Mesenchymal stem cell (in vitro differentiated cells and primary cell): ENCODE measurements at regions not wholly inside any gene's neighbourhood (a gene's known extent, or its start where the extent isn't known, plus 50 kb on each side); places are given as distances from the start of the nearest gene placed in this dataset.

Experiments
- DNase-seq: peaks from one replicate; pipeline ENCODE4 v3.0.0-alpha.2; 2013
- H2AFZ ChIP-seq: one replicate; pipeline ENCODE4 v1.6.1; 2013; ENCODE audit warnings: low read depth, mild to moderate bottlenecking, control low read depth, inconsistent platforms, low read length, moderate library complexity
- H2AK5ac ChIP-seq: 2 replicates; pipeline ENCODE4 v1.6.1; 2013; ENCODE audit warnings: low read length, moderate library complexity, mild to moderate bottlenecking, inconsistent platforms; ENCODE audit not compliant: severe bottlenecking
- H2BK120ac ChIP-seq: one replicate; pipeline ENCODE4 v1.6.1; 2013; ENCODE audit warnings: low read depth, mild to moderate bottlenecking, inconsistent platforms, low read length, moderate library complexity
- H2BK12ac ChIP-seq, 2 experiments: one replicate each; pipeline ENCODE4 v1.6.1; 2013; ENCODE audit warnings: inconsistent platforms in 2 of 2, low read length in 2 of 2, mild to moderate bottlenecking in 2 of 2, moderate library complexity in 2 of 2, control low read depth in 1 of 2
- H2BK15ac ChIP-seq: one replicate; pipeline ENCODE4 v1.6.1; 2013; ENCODE audit warnings: mild to moderate bottlenecking, low read depth, inconsistent platforms; ENCODE audit not compliant: poor library complexity, severe bottlenecking
- H2BK5ac ChIP-seq: 2 replicates; pipeline ENCODE4 v1.6.1; 2013; ENCODE audit warnings: low read depth, mild to moderate bottlenecking, low read length, control low read depth, inconsistent platforms; ENCODE audit not compliant: poor library complexity, severe bottlenecking
- H3K14ac ChIP-seq, 2 experiments: one replicate each; pipeline ENCODE4 v1.6.1; 2013; ENCODE audit warnings: inconsistent platforms in 2 of 2, low read length in 2 of 2, control low read depth in 1 of 2, mild to moderate bottlenecking in 1 of 2, moderate library complexity in 1 of 2
- H3K18ac ChIP-seq, 2 experiments: one replicate each; pipeline ENCODE4 v1.6.1; 2013; ENCODE audit warnings: inconsistent platforms in 2 of 2, low read length in 2 of 2, control low read depth in 1 of 2, low read depth in 1 of 2, mild to moderate bottlenecking in 1 of 2
- H3K23ac ChIP-seq, 2 experiments: one replicate each; pipeline ENCODE4 v1.6.1; 2013; ENCODE audit warnings: inconsistent platforms in 2 of 2, low read length in 2 of 2, mild to moderate bottlenecking in 2 of 2, moderate library complexity in 2 of 2, control low read depth in 1 of 2
- H3K27ac ChIP-seq: 2 replicates; pipeline ENCODE4 v1.5.1; 2013; ENCODE audit warnings: mild to moderate bottlenecking, moderate library complexity, low read length, control low read depth, inconsistent platforms; ENCODE audit not compliant: poor library complexity, severe bottlenecking
- H3K27me3 ChIP-seq, 2 experiments: 2 replicates each; pipeline versions ENCODE4 v1.6.1 to v1.7.0; 2013; ENCODE audit warnings: low read length in 2 of 2, mild to moderate bottlenecking in 2 of 2, moderate library complexity in 2 of 2, control low read depth in 1 of 2, inconsistent platforms in 1 of 2; ENCODE audit not compliant: control insufficient read depth in 1 of 2, insufficient read depth in 1 of 2
- H3K36me3 ChIP-seq, 2 experiments: 2 replicates each; pipeline versions ENCODE4 v1.6.1 to v1.7.0; 2013; ENCODE audit warnings: low read length in 2 of 2, control low read depth in 1 of 2, inconsistent platforms in 1 of 2, low read depth in 1 of 2, mild to moderate bottlenecking in 1 of 2; ENCODE audit not compliant: insufficient read depth in 2 of 2, control insufficient read depth in 1 of 2
- H3K4ac ChIP-seq, 2 experiments: one replicate each; pipeline ENCODE4 v1.6.1; 2013; ENCODE audit warnings: inconsistent platforms in 2 of 2, low read length in 2 of 2, mild to moderate bottlenecking in 2 of 2, moderate library complexity in 2 of 2, control low read depth in 1 of 2, low read depth in 1 of 2
- H3K4me1 ChIP-seq: 2 replicates; pipeline ENCODE4 v1.6.1; 2013; ENCODE audit warnings: low read depth, low read length, control low read depth; ENCODE audit not compliant: control insufficient read depth, insufficient read depth
- H3K4me2 ChIP-seq: 2 replicates; pipeline ENCODE4 v1.6.1; 2013; ENCODE audit warnings: low read length, mild to moderate bottlenecking, inconsistent platforms; ENCODE audit not compliant: poor library complexity, severe bottlenecking
- H3K4me3 ChIP-seq, 2 experiments: 2 replicates each; pipeline versions ENCODE4 v1.5.1 to v1.7.0; 2013; ENCODE audit warnings: low read length in 2 of 2, mild to moderate bottlenecking in 2 of 2, control low read depth in 1 of 2, low read depth in 1 of 2; ENCODE audit not compliant: insufficient read depth in 1 of 2
- H3K79me1 ChIP-seq: replicated peaks from 2 replicates; pipeline ENCODE4 v1.6.1; 2013; ENCODE audit warnings: mild to moderate bottlenecking, control low read depth, low read length, inconsistent platforms; ENCODE audit not compliant: poor library complexity, severe bottlenecking
- H3K9ac ChIP-seq: 2 replicates; pipeline ENCODE4 v1.7.0; 2013; ENCODE audit warnings: mild to moderate bottlenecking, low read length, moderate library complexity
- H3K9me3 ChIP-seq: 2 replicates; pipeline ENCODE4 v1.7.0; 2013; ENCODE audit warnings: mild to moderate bottlenecking, low read length; ENCODE audit not compliant: control insufficient read depth
- H4K8ac ChIP-seq: one replicate; pipeline ENCODE4 v1.6.1; 2013; ENCODE audit warnings: inconsistent platforms, mild to moderate bottlenecking, low read length, moderate library complexity
- H4K91ac ChIP-seq: one replicate; pipeline ENCODE4 v1.6.1; 2013; ENCODE audit warnings: mild to moderate bottlenecking, low read length, inconsistent platforms
- WGBS: methylation state at CpG from one replicate; pipeline ENCODE4 v1.1.7; 2013; ENCODE audit warnings: mixed read lengths; 5-methylcytosine and 5-hydroxymethylcytosine counted together

- Histone ChIP-seq H3K4me3 (no peak overlapping the region), H2BK5ac (no peak overlapping the region), H3K27me3 (peaks cover 0 to 44% of the 10 kb centered on the region in 2 experiments), H3K14ac (no peak overlapping the region), H2BK12ac (no peak overlapping the region), H4K91ac (no peak overlapping the region), H3K9me3 (no peaks in the 10 kb centered on the region), H3K4ac (no peak overlapping the region), H3K79me1 (no peaks in the 10 kb centered on the region), H3K18ac (no peak overlapping the region), H3K27ac (no peak overlapping the region), H2BK15ac (no peak overlapping the region), H4K8ac (no peak overlapping the region), H3K9ac (no peak overlapping the region), H2AFZ (no peak overlapping the region), H3K4me1 (no peaks in the 10 kb centered on the region), H2BK120ac (no peak overlapping the region), H3K4me2 (no peak overlapping the region), H2AK5ac (no peak overlapping the region), H3K36me3 (no peaks in the 10 kb centered on the region), H3K23ac (no peak overlapping the region)
- no peak for DNase-seq
- WGBS, result 77% methylated on average over 10 of the region's 10 CpGs
Observed at GRCh38 chr1:17952506-17952905, 155.1 kb upstream of the IGSF21 start.

- H2AFZ ChIP-seq, result no peak overlapping the region
Observed at GRCh38 chr1:17953921-17954320, 153.7 kb upstream of the IGSF21 start.

GRCh38 chr1:17955302-17956285, 152.0 kb upstream of the IGSF21 start:
- no peak overlapping the region for H2AK5ac ChIP-seq
- no peak for DNase-seq
- no peaks in the 10 kb centered on the region for H3K36me3 ChIP-seq
- no peak overlapping the region for H3K4me3 ChIP-seq
- no peak overlapping the region for H3K4me2 ChIP-seq
- H2AFZ ChIP-seq, result no peak overlapping the region
- no peak overlapping the region for H2BK12ac ChIP-seq
- no peaks in the 10 kb centered on the region for H3K4me1 ChIP-seq
- no peak overlapping the region for H3K4ac ChIP-seq
- no peaks in the 10 kb centered on the region for H3K79me1 ChIP-seq
- H3K27me3 ChIP-seq, result peaks cover 0 to 42% of the 10 kb centered on the region in 2 experiments
- no peak overlapping the region for H4K91ac ChIP-seq
- 65% methylated on average over 8 of the region's 8 CpGs for WGBS
- H3K14ac ChIP-seq, result no peak overlapping the region
- H3K9me3 ChIP-seq, result no peaks in the 10 kb centered on the region
- no peak overlapping the region for H3K9ac ChIP-seq
- no peak overlapping the region for H2BK15ac ChIP-seq
- no peak overlapping the region for H3K18ac ChIP-seq
- H2BK5ac ChIP-seq, result no peak overlapping the region
- H2BK120ac ChIP-seq, result no peak overlapping the region
- no peak overlapping the region for H4K8ac ChIP-seq
- no peak overlapping the region for H3K27ac ChIP-seq
- H3K23ac ChIP-seq, result no peak overlapping the region

More at GRCh38 chr1:17953921-17954320, 153.7 kb upstream of the IGSF21 start:
- no peak overlapping the region for H3K9ac ChIP-seq
- 61% methylated on average over 4 of the region's 4 CpGs for WGBS
- no peak overlapping the region for H3K4me3 ChIP-seq
- no peak overlapping the region for H2BK5ac ChIP-seq
- H3K4ac ChIP-seq, result no peak overlapping the region
- H3K27me3 ChIP-seq, result peaks cover 0 to 38% of the 10 kb centered on the region in 2 experiments
- no peak overlapping the region for H4K8ac ChIP-seq
- H2AK5ac ChIP-seq, result no peak overlapping the region
- H3K36me3 ChIP-seq, result no peaks in the 10 kb centered on the region
- H3K14ac ChIP-seq, result no peak overlapping the region
- H4K91ac ChIP-seq, result no peak overlapping the region
- no peak overlapping the region for H3K27ac ChIP-seq
- DNase-seq, result no peak
- H2BK12ac ChIP-seq, result no peak overlapping the region
- no peaks in the 10 kb centered on the region for H3K4me1 ChIP-seq
- H2BK15ac ChIP-seq, result no peak overlapping the region
- H2BK120ac ChIP-seq, result no peak overlapping the region
- H3K79me1 ChIP-seq, result no peaks in the 10 kb centered on the region
- no peak overlapping the region for H3K4me2 ChIP-seq
- no peak overlapping the region for H3K18ac ChIP-seq
- H3K9me3 ChIP-seq, result no peaks in the 10 kb centered on the region
- H3K23ac ChIP-seq, result no peak overlapping the region

- H4K91ac ChIP-seq, result no peak overlapping the region
- H3K4ac ChIP-seq, result no peak overlapping the region
- no peaks in the 10 kb centered on the region for H3K9me3 ChIP-seq
- no peaks in the 10 kb centered on the region for H3K79me1 ChIP-seq
- H3K4me3 ChIP-seq, result no peak overlapping the region
- no peak overlapping the region for H2BK5ac ChIP-seq
- H3K4me1 ChIP-seq, result no peaks in the 10 kb centered on the region
- no peak overlapping the region for H2BK12ac ChIP-seq
- peaks cover 0 to 41% of the 10 kb centered on the region in 2 experiments for H3K27me3 ChIP-seq
- H2BK15ac ChIP-seq, result no peak overlapping the region
- no peaks in the 10 kb centered on the region for H3K36me3 ChIP-seq
- no peak overlapping the region for H2BK120ac ChIP-seq
- H2AFZ ChIP-seq, result no peak overlapping the region
- WGBS, result 81% methylated on average over 9 of the region's 10 CpGs
- no peak overlapping the region for H2AK5ac ChIP-seq
- H3K27ac ChIP-seq, result no peak overlapping the region
- no peak overlapping the region for H3K23ac ChIP-seq
- no peak overlapping the region for H3K14ac ChIP-seq
- H3K4me2 ChIP-seq, result no peak overlapping the region
- no peak for DNase-seq
- no peak overlapping the region for H4K8ac ChIP-seq
- H3K18ac ChIP-seq, result no peak overlapping the region
- H3K9ac ChIP-seq, result peak overlapping the region; percentile 52
Observed at GRCh38 chr1:17957588-17958267, 149.9 kb upstream of the IGSF21 start.
